ENCODE measurements at regions not wholly inside any gene's neighbourhood (a gene's known extent, or its start where the extent isn't known, plus 50 kb on each side); places are given as distances from the start of the nearest gene placed in this dataset.
A peak's percentile ranks its signal among the peaks of the same experiment; 100 is the strongest.

DNA sequence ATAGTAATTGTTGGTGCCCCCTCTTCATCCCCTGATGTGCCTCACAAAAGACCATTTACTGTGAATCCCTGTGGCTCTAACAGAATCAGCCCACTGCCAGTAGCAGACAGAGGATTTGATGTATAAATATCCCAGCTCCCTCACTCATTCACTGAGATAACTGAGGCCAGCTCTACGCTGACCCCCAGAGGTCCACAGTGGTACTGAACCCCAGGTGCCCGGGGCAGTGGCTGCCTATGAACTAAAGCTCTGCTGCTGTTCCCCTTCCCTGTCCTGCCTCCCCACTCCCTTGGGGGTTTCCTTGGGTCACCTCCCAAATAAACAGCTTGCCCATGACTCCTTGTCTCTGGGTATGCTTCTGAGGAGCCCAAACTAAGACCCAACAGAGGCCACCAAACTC is 295.8 kb downstream of the FOXL1 start:
- Histone ChIP-seq H3K4me3 (no peak overlapping the region), H3K27me3 (no peaks in the 10 kb centered on the region), H3K4me1 (no peaks in the 10 kb centered on the region), H3K36me3 (ENCODE audit: low read depth, missing control alignments) (no peaks in the 10 kb centered on the region), H3K9me3 (no peaks in the 10 kb centered on the region), H3K27ac (no peak overlapping the region)
- TF ChIP-seq, protein P1, sequence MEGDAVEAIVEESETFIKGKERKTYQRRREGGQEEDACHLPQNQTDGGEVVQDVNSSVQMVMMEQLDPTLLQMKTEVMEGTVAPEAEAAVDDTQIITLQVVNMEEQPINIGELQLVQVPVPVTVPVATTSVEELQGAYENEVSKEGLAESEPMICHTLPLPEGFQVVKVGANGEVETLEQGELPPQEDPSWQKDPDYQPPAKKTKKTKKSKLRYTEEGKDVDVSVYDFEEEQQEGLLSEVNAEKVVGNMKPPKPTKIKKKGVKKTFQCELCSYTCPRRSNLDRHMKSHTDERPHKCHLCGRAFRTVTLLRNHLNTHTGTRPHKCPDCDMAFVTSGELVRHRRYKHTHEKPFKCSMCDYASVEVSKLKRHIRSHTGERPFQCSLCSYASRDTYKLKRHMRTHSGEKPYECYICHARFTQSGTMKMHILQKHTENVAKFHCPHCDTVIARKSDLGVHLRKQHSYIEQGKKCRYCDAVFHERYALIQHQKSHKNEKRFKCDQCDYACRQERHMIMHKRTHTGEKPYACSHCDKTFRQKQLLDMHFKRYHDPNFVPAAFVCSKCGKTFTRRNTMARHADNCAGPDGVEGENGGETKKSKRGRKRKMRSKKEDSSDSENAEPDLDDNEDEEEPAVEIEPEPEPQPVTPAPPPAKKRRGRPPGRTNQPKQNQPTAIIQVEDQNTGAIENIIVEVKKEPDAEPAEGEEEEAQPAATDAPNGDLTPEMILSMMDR (IDR thresholded peaks at IDR 0.05) = peak in 2 of 3 experiments; percentile 34 to 35
- TF ChIP-seq POLR2A (IDR thresholded peaks at IDR 0.05) = no peak
- WGBS, 2 donors = 55 to 80% methylated on average over 2 of the region's 2 CpGs
- DNase-seq = no peak
- intact Hi-C loops (cut with DNase I; ENCODE audit: low total_unique reads) = no loop called here

DNA sequence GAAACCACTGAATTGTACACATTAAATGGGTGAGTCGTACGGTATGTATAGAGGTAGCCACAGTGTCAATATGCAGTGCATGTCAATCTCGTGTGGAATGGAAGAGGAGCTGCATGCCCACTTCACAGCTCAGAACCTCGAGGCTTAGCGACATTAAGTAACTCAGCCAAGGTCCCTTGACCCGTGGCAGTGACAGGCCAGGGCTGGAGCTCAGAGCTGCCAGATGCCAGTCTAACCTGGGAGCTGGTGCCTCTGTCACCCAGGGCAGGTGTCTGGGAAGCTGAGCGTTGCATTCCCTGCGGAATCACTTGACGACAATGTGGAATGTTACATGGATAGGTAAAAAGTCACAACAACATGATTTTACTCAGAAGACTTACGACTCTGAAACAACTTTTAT is 298.1 kb downstream of the FOXL1 start:
- Histone ChIP-seq H3K27me3 (no peaks in the 10 kb centered on the region), H3K36me3 (ENCODE audit: low read depth, missing control alignments) (no peaks in the 10 kb centered on the region), H3K9me3 (no peaks in the 10 kb centered on the region), H3K27ac (no peak overlapping the region), H3K4me1 (no peaks in the 10 kb centered on the region), H3K4me3 (no peak overlapping the region)
- no peak for DNase-seq
- TF ChIP-seq, protein P1 (IDR thresholded peaks at IDR 0.05) = no peak
- no peak for TF ChIP-seq POLR2A (IDR thresholded peaks at IDR 0.05)
- intact Hi-C loops (cut with DNase I; ENCODE audit: low total_unique reads) = no loop called here
- WGBS, 2 donors = 84 to 95% methylated on average over 10 of the region's 10 CpGs

DNA sequence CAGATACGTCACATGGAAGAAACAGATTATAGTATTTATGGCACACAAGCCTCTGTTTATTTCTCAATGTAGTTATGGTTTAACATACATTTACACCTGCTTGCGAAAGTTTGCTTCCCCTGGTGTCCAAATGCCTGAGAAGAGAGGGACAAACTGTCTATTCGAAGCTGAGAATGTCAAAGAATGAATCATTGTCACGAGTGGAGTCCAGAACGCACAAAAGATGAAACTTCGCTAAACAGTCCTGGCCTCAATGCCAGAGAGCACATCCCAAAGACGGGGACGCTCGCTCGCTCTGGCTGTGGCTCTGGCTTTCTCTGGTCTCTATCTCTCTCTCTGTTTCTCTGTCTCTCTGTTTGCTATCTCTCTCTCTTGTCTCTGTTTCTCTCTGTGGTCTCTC is 298.8 kb downstream of the FOXL1 start:
- H3K36me3 ChIP-seq (ENCODE audit: low read depth, missing control alignments) = no peaks in the 10 kb centered on the region
- H3K4me3 ChIP-seq = no peak overlapping the region
- 92 to 95% methylated on average over 10 of the region's 10 CpGs for WGBS, 2 donors
- no peaks in the 10 kb centered on the region for H3K9me3 ChIP-seq
- no peaks in the 10 kb centered on the region for H3K27me3 ChIP-seq
- intact Hi-C loops (cut with DNase I; ENCODE audit: low total_unique reads) = no loop called here
- no peak for DNase-seq
- no peaks in the 10 kb centered on the region for H3K4me1 ChIP-seq
- H3K27ac ChIP-seq = no peak overlapping the region
- TF ChIP-seq POLR2A (IDR thresholded peaks at IDR 0.05) = no peak
- TF ChIP-seq, protein P1 (IDR thresholded peaks at IDR 0.05) = no peak

DNA sequence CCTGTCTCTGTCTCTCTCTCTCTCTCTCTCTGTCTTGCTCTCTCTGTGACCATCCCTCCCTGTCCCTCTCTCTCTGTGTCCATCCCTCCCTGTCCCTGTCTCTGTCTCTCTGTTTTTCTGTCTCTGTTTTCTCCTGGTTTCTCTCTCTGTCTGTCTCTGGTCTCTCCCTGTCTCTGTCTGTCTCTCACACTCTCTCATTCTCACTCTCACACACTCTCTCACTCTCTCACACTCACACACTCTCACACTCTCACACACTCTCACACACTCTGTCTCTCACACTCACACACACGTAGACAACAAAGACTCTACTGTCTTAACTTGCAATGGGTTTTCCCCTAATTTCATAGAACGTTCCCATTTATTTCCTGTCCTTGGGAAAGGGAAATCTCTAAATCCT is 299.5 kb downstream of the FOXL1 start:
- intact Hi-C loops (cut with DNase I; ENCODE audit: low total_unique reads) = no loop called here
- Histone ChIP-seq H3K27me3 (no peaks in the 10 kb centered on the region), H3K27ac (no peak overlapping the region), H3K4me3 (no peak overlapping the region), H3K4me1 (peaks cover 7% of the 10 kb centered on the region), H3K9me3 (no peaks in the 10 kb centered on the region), H3K36me3 (ENCODE audit: low read depth, missing control alignments) (no peaks in the 10 kb centered on the region)
- TF ChIP-seq, protein P1 (IDR thresholded peaks at IDR 0.05) = no peak
- TF ChIP-seq POLR2A (IDR thresholded peaks at IDR 0.05) = no peak
- WGBS, 2 donors = 59 to 65% methylated on average over 2 of the region's 2 CpGs
- DNase-seq = no peak

DNA sequence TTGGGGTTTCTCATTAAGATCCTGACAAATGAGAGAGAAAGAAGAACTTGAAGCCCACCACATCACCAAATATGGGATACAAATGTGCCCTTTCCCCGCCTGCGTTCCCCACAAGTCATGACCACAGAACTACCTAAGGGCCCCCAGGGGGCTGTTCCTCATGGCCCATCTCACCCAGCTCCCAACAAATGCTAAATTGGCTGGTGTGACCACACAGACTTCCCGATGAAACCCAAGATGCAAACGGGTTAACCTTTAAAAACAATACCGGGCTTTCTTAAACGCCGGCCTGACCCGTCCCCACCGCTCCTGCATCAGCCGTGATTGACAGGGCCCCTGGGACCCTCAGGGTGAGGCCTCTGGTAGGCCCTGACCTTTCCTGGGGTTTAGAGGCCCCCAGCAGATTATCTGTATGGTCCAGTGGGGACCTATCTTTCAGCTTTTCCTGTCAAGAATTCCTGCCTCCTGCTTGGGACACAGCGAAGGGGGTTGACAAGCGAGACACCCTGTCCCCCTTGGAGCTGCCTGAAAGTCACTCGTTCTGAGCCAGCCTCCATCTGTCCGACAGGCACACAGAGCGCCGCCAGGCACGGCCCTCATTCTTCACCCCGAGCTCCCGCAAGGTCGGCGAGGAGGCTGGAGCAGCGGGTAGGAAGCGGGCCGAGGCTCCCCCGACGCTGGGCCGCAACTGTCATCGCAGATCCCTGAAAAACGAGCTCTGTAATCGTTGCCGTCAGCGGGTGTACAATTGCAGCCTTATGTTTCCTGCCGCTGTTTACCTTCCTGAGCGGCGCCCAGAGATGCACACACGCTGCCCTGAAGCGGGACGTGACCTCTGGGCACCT is 300.1 kb downstream of the FOXL1 start:
- Histone ChIP-seq H3K27ac (no peak overlapping the region), H3K27me3 (no peaks in the 10 kb centered on the region), H3K9me3 (no peaks in the 10 kb centered on the region), H3K36me3 (ENCODE audit: low read depth, missing control alignments) (no peaks in the 10 kb centered on the region), H3K4me1 (peaks cover 7% of the 10 kb centered on the region), H3K4me3 (no peak overlapping the region)
- DNase-seq = no peak
- intact Hi-C loops (cut with DNase I; ENCODE audit: low total_unique reads) = no loop called here
- 59 to 74% methylated on average over 32 to 38 of the region's 38 CpGs for WGBS, 2 donors
- no peak for TF ChIP-seq POLR2A (IDR thresholded peaks at IDR 0.05)
- TF ChIP-seq, protein P1 (IDR thresholded peaks at IDR 0.05) = no peak
